K562 (cell line): ENCODE measurements at regions not wholly inside any gene's neighbourhood (a gene's known extent, or its start where the extent isn't known, plus 50 kb on each side); places are given as distances from the start of the nearest gene placed in this dataset.

ENCODE experiments used
- ATAC-seq: fragments of 200-7000 bp; cut with Tn5 transposase; 3 replicates; pipeline ENCODE4 v1.9.1; 2020; ENCODE audit warnings: moderate library complexity
- BruUV-seq: library from RNA; stranded (reverse); fragments of 400-500 nt; replicated peaks from 2 replicates; lab custom pipeline; 2021; lab: Mats Ljungman, UMichigan
- CTCF ChIA-PET: fragments of 300-600 bp; formaldehyde crosslinking; extraction: SDS; loops from one replicate; lab custom pipeline; 2021; ENCODE audit warnings: low intra/inter-chr PET ratio; lab: Yijun Ruan, JAX
- POLR2A ChIA-PET: fragments of 300-600, 350-650 bp; sonication (Branson Sonifier 250); formaldehyde crosslinking; extraction: SDS; loops from one replicate; lab custom pipeline; 2021; ENCODE audit warnings: antibody characterized with exemption, inconsistent platforms; lab: Yijun Ruan, JAX
- DNase-seq, 4 experiments: peaks; one replicate each; pipeline versions ENCODE4 v3.0.0 to v3.0.0-alpha.2; 2011 to 2018; ENCODE audit warnings: low spot score in 3 of 4, mixed read lengths in 3 of 4; ENCODE audit errors: extremely low read depth in 1 of 4
- FAIRE-seq: peaks from 2 replicates; lab custom pipeline; 2011; peaks lifted over from hg19 to GRCh38; lab: Jason Lieb, UNC
- H2AFZ ChIP-seq: 2 replicates; pipeline ENCODE4 v1.6.0; 2011; ENCODE audit warnings: low read depth, low read length, control low read depth, inconsistent platforms
- H3K27ac ChIP-seq: fragments of 200-600 bp; 3 replicates; pipeline ENCODE4 v1.8.0; 2011; ENCODE audit warnings: low read depth, mild to moderate bottlenecking, control low read depth, inconsistent platforms, low read length, moderate library complexity, mixed read lengths; ENCODE audit errors: extremely low read depth
- H3K27me3 ChIP-seq, 2 experiments: fragments of 300-600 bp in 1 of 2; 2 replicates in 1 of 2; 3 replicates in 1 of 2; pipeline versions ENCODE4 v1.6.0 to v1.8.0; 2011; ENCODE audit warnings: inconsistent platforms in 2 of 2, low read length in 2 of 2, mild to moderate bottlenecking in 1 of 2, mixed read lengths in 1 of 2, moderate library complexity in 1 of 2; ENCODE audit not compliant: control insufficient read depth in 2 of 2, insufficient read depth in 2 of 2
- H3K36me3 ChIP-seq: fragments of 300-600 bp; 3 replicates; pipeline ENCODE4 v1.8.0; 2011; ENCODE audit warnings: mild to moderate bottlenecking, low read length, inconsistent platforms; ENCODE audit not compliant: control insufficient read depth, insufficient read depth
- H3K4me1 ChIP-seq, 2 experiments: fragments of 200-600 bp in 1 of 2; replicated peaks in 1 of 2; 2 replicates in 1 of 2; 3 replicates in 1 of 2; pipeline versions ENCODE4 v1.5.1 to v1.8.0; 2011; ENCODE audit warnings: inconsistent platforms in 2 of 2, low read length in 2 of 2, mild to moderate bottlenecking in 1 of 2, mixed read lengths in 1 of 2, moderate library complexity in 1 of 2; ENCODE audit not compliant: control insufficient read depth in 2 of 2, insufficient read depth in 2 of 2
- H3K4me2 ChIP-seq: 2 replicates; pipeline ENCODE4 v1.6.1; 2011; ENCODE audit warnings: low read length, control low read depth, inconsistent platforms, mixed read lengths; ENCODE audit not compliant: insufficient read depth
- H3K4me3 ChIP-seq: fragments of 200-600 bp; sonication (generic), shearing (Covaris generic); 2 replicates; pipeline ENCODE4 v1.5.1; 2016; ENCODE audit warnings: control low read depth, inconsistent platforms
- H3K79me2 ChIP-seq: fragments of 200-600 bp; 3 replicates; pipeline ENCODE4 v1.8.0; 2011; ENCODE audit warnings: low read length, inconsistent platforms; ENCODE audit not compliant: control insufficient read depth, insufficient read depth
- H3K9ac ChIP-seq, 2 experiments: 2 replicates each; pipeline versions ENCODE4 v1.6.0 to v1.6.1; 2011; ENCODE audit warnings: low read depth in 2 of 2, low read length in 2 of 2, control low read depth in 1 of 2, inconsistent platforms in 1 of 2, mild to moderate bottlenecking in 1 of 2, mixed read lengths in 1 of 2; ENCODE audit not compliant: insufficient read depth in 1 of 2
- H3K9me1 ChIP-seq: one replicate; pipeline ENCODE4 v1.6.0; 2011; ENCODE audit warnings: inconsistent platforms, mild to moderate bottlenecking, low read length, moderate library complexity; ENCODE audit not compliant: control insufficient read depth, insufficient read depth
- H3K9me3 ChIP-seq: replicated peaks from 2 replicates; pipeline ENCODE4 v1.5.1; 2011; ENCODE audit warnings: low read depth, low read length, inconsistent platforms; ENCODE audit not compliant: control insufficient read depth, insufficient read depth
- H4K20me1 ChIP-seq: replicated peaks from 2 replicates; pipeline ENCODE4 v1.6.1; 2011; ENCODE audit warnings: low read length, inconsistent platforms, mixed read lengths; ENCODE audit not compliant: control insufficient read depth, insufficient read depth
- DMBX1 ChIP-seq: fragments of 250-450 bp; sonication (Bioruptor Pico); IDR thresholded peaks from 2 replicates; pipeline ENCODE4 v1.8.0; 2022; ENCODE audit warnings: inconsistent platforms, mild to moderate bottlenecking, moderate library complexity, borderline replicate concordance
- DPF2 ChIP-seq: fragments of 450-650 bp; IDR thresholded peaks from 2 replicates; pipeline ENCODE4 v1.6.1; 2016
- ELF1 ChIP-seq: fragments of 200-800 bp; sonication (Bioruptor generic); IDR thresholded peaks from 2 replicates; pipeline ENCODE4 v1.6.1; 2016; ENCODE audit warnings: missing genetic modification characterization, missing compliant biosample characterization
- FOXK1 ChIP-seq: sonication (generic); formaldehyde crosslinking; IDR thresholded peaks from 2 replicates; pipeline ENCODE4 v1.8.0; 2022; ENCODE audit warnings: missing genetic modification reagents, mild to moderate bottlenecking, borderline replicate concordance
- HMGXB4 ChIP-seq: sonication (generic); formaldehyde crosslinking; IDR thresholded peaks from 2 replicates; pipeline ENCODE4 v1.8.1; 2023; ENCODE audit warnings: mild to moderate bottlenecking, missing genetic modification reagents
- KDM2B ChIP-seq: fragments of 250-450 bp; sonication (Bioruptor Pico); IDR thresholded peaks from 2 replicates; pipeline ENCODE4 v1.8.0; 2021; ENCODE audit warnings: mild to moderate bottlenecking, moderate library complexity
- NFE2L1 ChIP-seq: fragments of 450-650 bp; IDR thresholded peaks from 2 replicates; pipeline ENCODE4 v1.6.1; 2016; ENCODE audit warnings: missing genetic modification characterization, low read depth, mild to moderate bottlenecking, missing compliant biosample characterization, moderate library complexity, borderline replicate concordance
- PHF21A ChIP-seq: fragments of 450-650 bp; IDR thresholded peaks from 2 replicates; pipeline ENCODE4 v1.6.1; 2017; ENCODE audit warnings: low read depth, borderline replicate concordance
- PKNOX1 ChIP-seq: fragments of 450-650 bp; IDR thresholded peaks from 2 replicates; pipeline ENCODE4 v1.6.1; 2016
- PML ChIP-seq: IDR thresholded peaks from 2 replicates; pipeline ENCODE4 v1.6.1; 2012; ENCODE audit warnings: low read length, inconsistent platforms
- SIX5 ChIP-seq, 2 experiments: IDR thresholded peaks; 2 replicates each; pipeline ENCODE4 v1.6.1; 2011; ENCODE audit warnings: low read length in 2 of 2, borderline replicate concordance in 1 of 2, low read depth in 1 of 2, mild to moderate bottlenecking in 1 of 2, moderate library complexity in 1 of 2; ENCODE audit not compliant: insufficient read depth in 1 of 2
- USF1 ChIP-seq: sonication (generic); formaldehyde crosslinking; IDR thresholded peaks from 2 replicates; pipeline ENCODE4 v1.9.0; 2022; ENCODE audit warnings: mild to moderate bottlenecking, missing genetic modification reagents
- ZFP91 ChIP-seq: sonication (generic); formaldehyde crosslinking; IDR thresholded peaks from 2 replicates; pipeline ENCODE4 v1.8.0; 2022; ENCODE audit warnings: mild to moderate bottlenecking, missing genetic modification reagents
- ZNF23 ChIP-seq: fragments of 250-450 bp; sonication (Bioruptor Pico); IDR thresholded peaks from 2 replicates; pipeline ENCODE4 v1.4.0; 2020; ENCODE audit warnings: mild to moderate bottlenecking
- ZNF354B ChIP-seq: fragments of 250-450 bp; sonication (Bioruptor Pico); IDR thresholded peaks from 2 replicates; pipeline ENCODE4 v1.4.0; 2020
- ZNF41 ChIP-seq: fragments of 250-450 bp; sonication (Bioruptor Pico); conservative IDR thresholded peaks from 2 replicates; pipeline ENCODE4 v1.4.0; 2020; ENCODE audit warnings: mild to moderate bottlenecking
- WGBS: fragments of 100-300 bp; shearing (Covaris generic); methylation state at CpG from one replicate; pipeline ENCODE4 v1.1.6; 2016; ENCODE audit warnings: low coverage, mixed read lengths; ENCODE audit not compliant: insufficient coverage; ENCODE audit errors: missing lambda C conversion rate; 5-methylcytosine and 5-hydroxymethylcytosine counted together
- in situ Hi-C: fragments of 300-500 bp; cut with MboI; formaldehyde crosslinking; loops from 4 replicates; pipeline ENCODE4 v1.15.0; 2018; ENCODE audit warnings: inconsistent platforms, mixed read lengths
- intact Hi-C: fragments of 100-400 bp; cut with micrococcal nuclease; formaldehyde crosslinking; loops from 2 replicates; pipeline ENCODE4 v1.14.2; 2022

- intact Hi-C loops = no loop called here
- Histone ChIP-seq H3K36me3 (no peaks in the 10 kb centered on the region), H2AFZ (no peak overlapping the region), H3K4me1 (no peaks in the 10 kb centered on the region), H3K27ac (no peak overlapping the region), H3K4me3 (no peak overlapping the region), H3K9ac (no peak overlapping the region), H3K79me2 (no peaks in the 10 kb centered on the region), H3K4me2 (no peak overlapping the region), H3K27me3 (no peaks in the 10 kb centered on the region), H3K9me3 (no peaks in the 10 kb centered on the region), H4K20me1 (no peaks in the 10 kb centered on the region), H3K9me1 (no peaks in the 10 kb centered on the region)
- ATAC-seq (no peak), DNase-seq (no peak), FAIRE-seq (no peak)
- POLR2A ChIA-PET = no interaction called here
- TF ChIP-seq ELF1 (tag) = no peak
- TF ChIP-seq HMGXB4 = no peak
- no peak for TF ChIP-seq NFE2L1
- no peak for TF ChIP-seq KDM2B (CRISPR knock-in tag)
- TF ChIP-seq PML = no peak
- no peak for TF ChIP-seq DMBX1 (CRISPR knock-in tag)
- no peak for TF ChIP-seq SIX5 (IDR thresholded peaks at IDR 0.05; ENCODE audit: borderline replicate concordance in 1 of 2, insufficient read depth in 1 of 2, low read depth in 1 of 2, low read length in 2 of 2)
- TF ChIP-seq ZNF41 (CRISPR knock-in tag) = no peak
- no peak for TF ChIP-seq PKNOX1
- TF ChIP-seq DPF2 = no peak
- no peak for TF ChIP-seq ZNF23
- no peak for TF ChIP-seq PHF21A
- TF ChIP-seq USF1 (CRISPR knock-in tag) = no peak
- TF ChIP-seq ZNF354B (CRISPR knock-in tag) = no peak
- no peak for TF ChIP-seq ZFP91
- no peak for TF ChIP-seq FOXK1
- no TSS peak for BruUV-seq
- in situ Hi-C loops = no loop called here
- 2% methylated on average over 2 of the region's 2 CpGs for WGBS
- CTCF ChIA-PET = no interaction called here
Measured at GRCh38 chr18:34540897-34541296, 169.2 kb upstream of the DTNA start.
